DND-41 (cell line): ENCODE measurements at regions not wholly inside any gene's neighbourhood (a gene's known extent, or its start where the extent isn't known, plus 50 kb on each side); places are given as distances from the start of the nearest gene placed in this dataset.

Source experiments
- ATAC-seq: fragments of 200-7000 bp; cut with Tn5 transposase; 3 replicates; pipeline ENCODE4 v1.9.1; 2021; ENCODE audit warnings: low read depth; ENCODE audit not compliant: insufficient read depth
- DNase-seq: peaks from one replicate; pipeline ENCODE4 v3.0.0-alpha.2; 2020
- H2AFZ ChIP-seq: 2 replicates; pipeline ENCODE4 v1.6.0; 2012; ENCODE audit warnings: low read depth, low read length
- H3K27ac ChIP-seq: 2 replicates; pipeline ENCODE4 v1.5.1; 2012; ENCODE audit warnings: low read length, inconsistent platforms
- H3K27me3 ChIP-seq: fragments of 200-600 bp; sonication (generic); 2 replicates; pipeline ENCODE4 v1.6.0; 2012; ENCODE audit warnings: low read length, mild to moderate bottlenecking, inconsistent platforms; ENCODE audit not compliant: insufficient read depth, poor library complexity
- H3K36me3 ChIP-seq: 2 replicates; pipeline ENCODE4 v1.5.1; 2012; ENCODE audit warnings: low read length, inconsistent platforms; ENCODE audit not compliant: insufficient read depth
- H3K4me1 ChIP-seq: 2 replicates; pipeline ENCODE4 v1.5.1; 2012; ENCODE audit warnings: mild to moderate bottlenecking, low read length; ENCODE audit not compliant: insufficient read depth
- H3K4me2 ChIP-seq: 2 replicates; pipeline ENCODE4 v1.6.0; 2012; ENCODE audit warnings: mild to moderate bottlenecking, moderate library complexity, low read length, inconsistent platforms; ENCODE audit not compliant: insufficient read depth
- H3K4me3 ChIP-seq, 2 experiments: fragments of 200-600 bp in 1 of 2; shearing (Covaris generic) in 1 of 2; 2 replicates each; pipeline ENCODE4 v1.5.1; 2012 to 2016; ENCODE audit warnings: inconsistent platforms in 2 of 2, low read length in 2 of 2, mild to moderate bottlenecking in 2 of 2, low read depth in 1 of 2, moderate library complexity in 1 of 2
- H3K79me2 ChIP-seq: 2 replicates; pipeline ENCODE4 v1.6.0; 2012; ENCODE audit warnings: low read length, inconsistent platforms; ENCODE audit not compliant: insufficient read depth
- H3K9ac ChIP-seq: 2 replicates; pipeline ENCODE4 v1.6.0; 2012; ENCODE audit warnings: low read depth, mild to moderate bottlenecking, inconsistent platforms, low read length, moderate library complexity
- H3K9me3 ChIP-seq: 2 replicates; pipeline ENCODE4 v1.5.1; 2012; ENCODE audit warnings: low read length, moderate library complexity, mild to moderate bottlenecking, inconsistent platforms; ENCODE audit not compliant: insufficient read depth, severe bottlenecking
- H4K20me1 ChIP-seq: 2 replicates; pipeline ENCODE4 v1.6.0; 2012; ENCODE audit warnings: low read length; ENCODE audit not compliant: insufficient read depth
- CTCF ChIP-seq: IDR thresholded peaks from 2 replicates; pipeline ENCODE4 v1.5.1; 2012; ENCODE audit warnings: borderline replicate concordance, low read length, moderate library complexity, mild to moderate bottlenecking; ENCODE audit not compliant: poor library complexity, severe bottlenecking; ENCODE audit errors: extremely low read depth
- EZH2 ChIP-seq: IDR thresholded peaks from 3 replicates; pipeline ENCODE4 v1.6.1; 2012; ENCODE audit warnings: borderline replicate concordance, low read depth, mild to moderate bottlenecking, moderate library complexity, low read length, inconsistent platforms; ENCODE audit not compliant: severe bottlenecking

GRCh38 chr7:18386607-18387006, 108.9 kb upstream of the HDAC9 start:
- Histone ChIP-seq H4K20me1 (no peaks in the 10 kb centered on the region), H3K27me3 (no peaks in the 10 kb centered on the region), H2AFZ (no peak overlapping the region), H3K36me3 (no peaks in the 10 kb centered on the region), H3K9ac (no peak overlapping the region), H3K79me2 (no peaks in the 10 kb centered on the region), H3K27ac (no peak overlapping the region), H3K9me3 (no peaks in the 10 kb centered on the region), H3K4me1 (no peaks in the 10 kb centered on the region), H3K4me2 (no peak overlapping the region), H3K4me3 (no peak overlapping the region)
- ATAC-seq = no peak
- TF ChIP-seq CTCF (no peak), EZH2 (no peak)
- DNase-seq = no peak

GRCh38 chr7:18387191-18387735, 108.3 kb upstream of the HDAC9 start:
- H3K79me2 ChIP-seq = no peaks in the 10 kb centered on the region
- DNase-seq (no peak), ATAC-seq (no peak)
- TF ChIP-seq CTCF (no peak), EZH2 (no peak)
- no peak overlapping the region for H3K9ac ChIP-seq
- no peaks in the 10 kb centered on the region for H3K9me3 ChIP-seq
- no peak overlapping the region for H3K4me3 ChIP-seq
- no peaks in the 10 kb centered on the region for H3K4me1 ChIP-seq
- no peak overlapping the region for H2AFZ ChIP-seq
- H4K20me1 ChIP-seq = no peaks in the 10 kb centered on the region
- H3K27me3 ChIP-seq = no peaks in the 10 kb centered on the region
- no peak overlapping the region for H3K27ac ChIP-seq
- no peaks in the 10 kb centered on the region for H3K36me3 ChIP-seq
- no peak overlapping the region for H3K4me2 ChIP-seq

GRCh38 chr7:18390535-18390907, 105.0 kb upstream of the HDAC9 start:
- Histone ChIP-seq H3K27ac (no peak overlapping the region), H3K27me3 (no peaks in the 10 kb centered on the region), H2AFZ (no peak overlapping the region)

More at GRCh38 chr7:18390535-18390907, 105.0 kb upstream of the HDAC9 start:
- Histone ChIP-seq H3K36me3 (no peaks in the 10 kb centered on the region), H3K4me1 (no peaks in the 10 kb centered on the region), H3K9me3 (no peaks in the 10 kb centered on the region), H3K79me2 (no peaks in the 10 kb centered on the region), H3K4me3 (no peak overlapping the region), H4K20me1 (no peaks in the 10 kb centered on the region), H3K9ac (no peak overlapping the region), H3K4me2 (no peak overlapping the region)
- ATAC-seq (no peak), DNase-seq (no peak)
- TF ChIP-seq EZH2 (no peak), CTCF (no peak)
